OCI-LY7 (cell line): ENCODE measurements at regions not wholly inside any gene's neighbourhood (a gene's known extent, or its start where the extent isn't known, plus 50 kb on each side); places are given as distances from the start of the nearest gene placed in this dataset.

Experiments used
- BruUV-seq: library from RNA; stranded (reverse); fragments of 400-500 nt; replicated peaks from 2 replicates; lab custom pipeline; 2021; lab: Mats Ljungman, UMichigan
- CTCF ChIA-PET: fragments of 300-600 bp; sonication (Branson Sonifier 250); formaldehyde crosslinking; loops from one replicate; lab custom pipeline; 2022; ENCODE audit warnings: antibody characterized with exemption; ENCODE audit not compliant: unreplicated experiment; lab: Charles Lee
- POLR2A ChIA-PET: fragments of 300-600 bp; sonication (Branson Sonifier 250); formaldehyde crosslinking; loops from one replicate; lab custom pipeline; 2022; ENCODE audit warnings: antibody characterized with exemption; lab: Charles Lee
- DNase-seq: peaks from one replicate; pipeline ENCODE4 v3.0.0-alpha.2; 2015; ENCODE audit warnings: low spot score
- H2AFZ ChIP-seq: fragments of 200-600 bp; sonication (generic), shearing (Covaris generic); 2 replicates; pipeline ENCODE4 v1.6.1; 2014; ENCODE audit warnings: mild to moderate bottlenecking, antibody characterized with exemption, low read length, moderate library complexity
- H3K27ac ChIP-seq: fragments of 200-600 bp; sonication (generic); 2 replicates; pipeline ENCODE4 v1.5.1; 2014; ENCODE audit warnings: mixed run types, low read depth, mild to moderate bottlenecking, moderate library complexity, low read length, inconsistent platforms; ENCODE audit not compliant: poor library complexity, severe bottlenecking
- H3K36me3 ChIP-seq: fragments of 200-600 bp; sonication (generic); 2 replicates; pipeline ENCODE4 v1.6.1; 2014; ENCODE audit warnings: mild to moderate bottlenecking, antibody characterized with exemption, low read length, moderate library complexity, mixed read lengths; ENCODE audit not compliant: insufficient read depth
- H3K4me1 ChIP-seq: fragments of 200-600 bp; sonication (generic); 2 replicates; pipeline ENCODE4 v1.5.1; 2014; ENCODE audit warnings: mild to moderate bottlenecking, low read length; ENCODE audit not compliant: insufficient read depth, poor library complexity, severe bottlenecking
- H3K4me2 ChIP-seq: fragments of 200-600 bp; sonication (generic); 2 replicates; pipeline ENCODE4 v1.6.1; 2014; ENCODE audit warnings: mild to moderate bottlenecking, low read length
- H3K4me3 ChIP-seq: fragments of 200-600 bp; sonication (generic); 2 replicates; pipeline ENCODE4 v1.5.1; 2014; ENCODE audit warnings: mild to moderate bottlenecking, low read depth, low read length; ENCODE audit not compliant: poor library complexity, severe bottlenecking
- H3K79me2 ChIP-seq: fragments of 200-600 bp; sonication (generic); 2 replicates; pipeline ENCODE4 v1.6.1; 2016; ENCODE audit warnings: low read depth, mild to moderate bottlenecking, low read length, moderate library complexity, mixed read lengths; ENCODE audit not compliant: insufficient read depth
- H3K9me2 ChIP-seq: fragments of 200-600 bp; sonication (generic); 2 replicates; pipeline ENCODE4 v1.6.1; 2016; ENCODE audit warnings: mild to moderate bottlenecking, low read length, mixed read lengths; ENCODE audit not compliant: insufficient read depth
- H3K9me3 ChIP-seq: fragments of 200-600 bp; sonication (generic); 2 replicates; pipeline ENCODE4 v1.6.1; 2014; ENCODE audit warnings: mild to moderate bottlenecking, mixed run types, low read length, mixed read lengths
- H4K20me1 ChIP-seq: fragments of 200-600 bp; sonication (generic); 2 replicates; pipeline ENCODE4 v1.6.1; 2014; ENCODE audit warnings: mild to moderate bottlenecking, antibody characterized with exemption, low read length, moderate library complexity, mixed read lengths; ENCODE audit not compliant: insufficient read depth
- EZH2phosphoT487 ChIP-seq: fragments of 200-600 bp; sonication (generic); IDR thresholded peaks from 2 replicates; pipeline ENCODE4 v1.6.1; 2018; ENCODE audit warnings: low read depth, borderline replicate concordance, mild to moderate bottlenecking, mixed run types, antibody characterized with exemption, low read length, moderate library complexity, mixed read lengths
- intact Hi-C: fragments of 100-400 bp; cut with micrococcal nuclease; formaldehyde crosslinking; loops from one replicate; pipeline ENCODE4 v1.10.0; 2022; ENCODE audit not compliant: unreplicated experiment
- TF ChIP-seq, protein P1 (sequence below): fragments of 200-600 bp; sonication (generic); conservative IDR thresholded peaks from 2 replicates; pipeline ENCODE4 v1.5.1; 2014; ENCODE audit warnings: mild to moderate bottlenecking, antibody characterized with exemption, low read length, moderate library complexity, mixed read lengths

DNA sequence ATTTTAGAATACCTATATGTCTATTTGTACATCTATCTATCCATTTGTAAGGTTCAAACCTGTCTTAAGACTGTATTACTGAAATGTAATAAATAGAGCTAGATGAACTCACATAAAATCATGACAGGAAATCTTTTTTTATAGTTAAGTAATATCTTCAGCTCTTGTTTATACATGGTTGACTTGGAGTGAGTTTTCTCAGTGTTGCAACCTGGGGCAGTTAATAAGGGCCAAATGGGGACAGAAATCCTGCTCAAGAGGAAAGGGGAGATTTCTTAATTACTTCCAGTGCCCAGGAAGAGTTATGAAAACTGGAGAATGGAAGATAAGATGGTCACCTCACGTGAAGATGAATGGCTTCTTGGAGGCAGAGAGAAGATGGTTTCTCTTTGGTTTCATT, 265.1 kb upstream of the FBXL7 start:
- DNase-seq = no peak
- no peaks in the 10 kb centered on the region for H3K9me3 ChIP-seq
- H3K36me3 ChIP-seq = no peaks in the 10 kb centered on the region
- no peak overlapping the region for H3K27ac ChIP-seq
- TF ChIP-seq, protein P1, sequence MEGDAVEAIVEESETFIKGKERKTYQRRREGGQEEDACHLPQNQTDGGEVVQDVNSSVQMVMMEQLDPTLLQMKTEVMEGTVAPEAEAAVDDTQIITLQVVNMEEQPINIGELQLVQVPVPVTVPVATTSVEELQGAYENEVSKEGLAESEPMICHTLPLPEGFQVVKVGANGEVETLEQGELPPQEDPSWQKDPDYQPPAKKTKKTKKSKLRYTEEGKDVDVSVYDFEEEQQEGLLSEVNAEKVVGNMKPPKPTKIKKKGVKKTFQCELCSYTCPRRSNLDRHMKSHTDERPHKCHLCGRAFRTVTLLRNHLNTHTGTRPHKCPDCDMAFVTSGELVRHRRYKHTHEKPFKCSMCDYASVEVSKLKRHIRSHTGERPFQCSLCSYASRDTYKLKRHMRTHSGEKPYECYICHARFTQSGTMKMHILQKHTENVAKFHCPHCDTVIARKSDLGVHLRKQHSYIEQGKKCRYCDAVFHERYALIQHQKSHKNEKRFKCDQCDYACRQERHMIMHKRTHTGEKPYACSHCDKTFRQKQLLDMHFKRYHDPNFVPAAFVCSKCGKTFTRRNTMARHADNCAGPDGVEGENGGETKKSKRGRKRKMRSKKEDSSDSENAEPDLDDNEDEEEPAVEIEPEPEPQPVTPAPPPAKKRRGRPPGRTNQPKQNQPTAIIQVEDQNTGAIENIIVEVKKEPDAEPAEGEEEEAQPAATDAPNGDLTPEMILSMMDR = no peak
- no peak for TF ChIP-seq EZH2phosphoT487
- H3K4me1 ChIP-seq = no peaks in the 10 kb centered on the region
- intact Hi-C loops = no loop called here
- no peaks in the 10 kb centered on the region for H4K20me1 ChIP-seq
- no peak overlapping the region for H3K4me2 ChIP-seq
- CTCF ChIA-PET = no interaction called here
- POLR2A ChIA-PET = no interaction called here
- no peak overlapping the region for H2AFZ ChIP-seq
- H3K4me3 ChIP-seq = no peak overlapping the region
- H3K9me2 ChIP-seq = no peaks in the 10 kb centered on the region
- H3K79me2 ChIP-seq = no peaks in the 10 kb centered on the region
- BruUV-seq = no TSS peak

DNA sequence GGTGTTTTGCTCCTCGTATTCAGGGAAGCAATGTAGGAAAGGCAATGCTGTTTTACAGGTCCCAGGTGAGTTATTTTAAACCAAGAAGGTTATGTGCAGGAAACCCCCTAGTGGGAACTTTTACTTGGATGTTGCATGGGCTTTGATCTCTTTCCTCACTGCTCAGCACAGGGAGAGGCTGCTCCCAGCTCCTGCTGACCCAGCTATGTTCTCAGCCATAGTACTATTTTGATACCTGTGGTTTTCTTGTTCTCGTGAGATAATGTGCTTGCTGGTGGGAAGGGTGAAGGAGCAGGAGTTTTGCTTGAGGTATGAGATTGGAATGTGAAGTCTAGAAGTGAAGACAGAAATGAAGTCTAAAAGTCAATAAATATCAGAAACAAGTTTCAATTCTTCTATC, 265.6 kb upstream of the FBXL7 start:
- Histone ChIP-seq H3K36me3 (no peaks in the 10 kb centered on the region), H2AFZ (no peak overlapping the region), H4K20me1 (no peaks in the 10 kb centered on the region), H3K27ac (no peak overlapping the region), H3K9me2 (no peaks in the 10 kb centered on the region), H3K4me1 (no peaks in the 10 kb centered on the region), H3K9me3 (no peaks in the 10 kb centered on the region), H3K4me3 (no peak overlapping the region), H3K79me2 (no peaks in the 10 kb centered on the region), H3K4me2 (no peak overlapping the region)
- DNase-seq = no peak
- no peak for TF ChIP-seq EZH2phosphoT487
- TF ChIP-seq, protein P1 = no peak
- ChIA-PET CTCF (no interaction called here), POLR2A (no interaction called here)
- BruUV-seq = no TSS peak
- intact Hi-C loops = no loop called here

DNA sequence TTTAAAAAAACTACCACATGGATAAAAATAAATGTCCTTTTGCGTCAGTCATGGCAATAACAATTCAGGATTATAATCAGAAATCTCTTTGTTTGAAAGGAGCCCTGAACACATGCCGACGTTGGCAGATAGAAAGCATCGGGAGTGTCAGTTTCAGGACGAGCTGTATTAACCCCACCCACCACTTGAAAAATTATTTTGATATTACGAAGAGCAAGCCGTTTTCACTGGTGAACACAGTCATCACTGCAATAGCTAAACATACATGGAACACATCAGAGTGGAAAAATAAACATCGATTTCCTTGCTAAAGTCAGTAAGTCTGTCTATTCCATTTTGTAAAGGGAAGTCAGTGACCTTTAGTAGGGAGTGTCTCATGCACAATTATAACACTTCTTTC, 266.4 kb upstream of the FBXL7 start:
- CTCF ChIA-PET = no interaction called here
- POLR2A ChIA-PET = no interaction called here
- no peak for DNase-seq
- no peak overlapping the region for H2AFZ ChIP-seq
- no peaks in the 10 kb centered on the region for H4K20me1 ChIP-seq
- H3K79me2 ChIP-seq = no peaks in the 10 kb centered on the region
- no TSS peak for BruUV-seq
- H3K9me2 ChIP-seq = no peaks in the 10 kb centered on the region
- H3K4me1 ChIP-seq = no peaks in the 10 kb centered on the region
- no peak overlapping the region for H3K4me3 ChIP-seq
- no peak for TF ChIP-seq EZH2phosphoT487
- TF ChIP-seq, protein P1 = no peak
- H3K4me2 ChIP-seq = no peak overlapping the region
- no peak overlapping the region for H3K27ac ChIP-seq
- intact Hi-C loops = no loop called here
- no peaks in the 10 kb centered on the region for H3K9me3 ChIP-seq
- no peaks in the 10 kb centered on the region for H3K36me3 ChIP-seq
